OCI-LY3 (cell line): ENCODE measurements at regions not wholly inside any gene's neighbourhood (a gene's known extent, or its start where the extent isn't known, plus 50 kb on each side); places are given as distances from the start of the nearest gene placed in this dataset.

Source experiments
- H2AFZ ChIP-seq: fragments of 200-600, 300-600 bp; shearing (Covaris generic); 2 replicates; pipeline ENCODE4 v1.6.0; 2014; ENCODE audit warnings: antibody characterized with exemption, low read depth, low read length
- H3K27ac ChIP-seq: fragments of 200-600, 300-600 bp; sonication (generic); 2 replicates; pipeline ENCODE4 v1.5.1; 2014; ENCODE audit warnings: mild to moderate bottlenecking, low read length, moderate library complexity, mixed read lengths
- H3K27me3 ChIP-seq: fragments of 200-600, 300-600 bp; sonication (generic); 2 replicates; pipeline ENCODE4 v1.6.1; 2014; ENCODE audit warnings: low read depth, low read length, mixed read lengths
- H3K36me3 ChIP-seq: fragments of 200-600, 300-600 bp; sonication (generic); replicated peaks from 2 replicates; pipeline ENCODE3; 2014; ENCODE audit warnings: low read depth, low read length, mixed read lengths
- H3K4me1 ChIP-seq: fragments of 300-600, 200-600 bp; sonication (generic); 2 replicates; pipeline ENCODE4 v1.6.1; 2014; ENCODE audit warnings: low read length, mixed read lengths
- H3K4me2 ChIP-seq: fragments of 200-600, 300-600 bp; sonication (generic); 2 replicates; pipeline ENCODE4 v1.6.1; 2014; ENCODE audit warnings: low read length, mixed read lengths
- H3K4me3 ChIP-seq: fragments of 300-600, 200-600 bp; sonication (generic); 2 replicates; pipeline ENCODE4 v1.5.1; 2014; ENCODE audit warnings: antibody characterized with exemption, mild to moderate bottlenecking, low read length, moderate library complexity
- H3K79me2 ChIP-seq: fragments of 300-600, 200-600 bp; shearing (Covaris generic); 2 replicates; pipeline ENCODE4 v1.6.1; 2014; ENCODE audit warnings: mild to moderate bottlenecking, low read length, mixed read lengths
- H3K9ac ChIP-seq: fragments of 300-600, 200-600 bp; shearing (Covaris generic); 2 replicates; pipeline ENCODE4 v1.6.0; 2014; ENCODE audit warnings: mild to moderate bottlenecking, low read length, moderate library complexity
- H3K9me3 ChIP-seq: fragments of 200-600, 300-600 bp; shearing (Covaris generic); 2 replicates; pipeline ENCODE4 v1.6.1; 2014; ENCODE audit warnings: low read length, mixed read lengths; ENCODE audit not compliant: insufficient read depth
- H4K20me1 ChIP-seq: fragments of 200-600, 300-600 bp; sonication (generic); 2 replicates; pipeline ENCODE4 v1.6.1; 2016; ENCODE audit warnings: low read length, mixed read lengths; ENCODE audit not compliant: insufficient read depth
- EZH2phosphoT487 ChIP-seq: fragments of 200-600 bp; shearing (Covaris generic); IDR thresholded peaks from 2 replicates; pipeline ENCODE4 v1.6.1; 2018; ENCODE audit warnings: antibody characterized with exemption, mixed run types, low read depth
- TF ChIP-seq, protein P1 (sequence below): fragments of 200-600, 300-600 bp; sonication (generic); IDR thresholded peaks from 2 replicates; pipeline ENCODE4 v1.5.1; 2014; ENCODE audit warnings: antibody characterized with exemption, low read length, low read depth

GRCh38 chr6:8527818-8528217 lies 92.5 kb upstream of the SLC35B3 start:
- Histone ChIP-seq H3K79me2 (no peaks in the 10 kb centered on the region), H4K20me1 (no peaks in the 10 kb centered on the region), H3K4me3 (no peak overlapping the region), H3K9me3 (no peaks in the 10 kb centered on the region), H3K27me3 (no peaks in the 10 kb centered on the region), H3K27ac (no peak overlapping the region), H3K9ac (no peak overlapping the region), H3K4me2 (no peak overlapping the region), H3K4me1 (no peaks in the 10 kb centered on the region), H2AFZ (no peak overlapping the region), H3K36me3 (no peaks in the 10 kb centered on the region)
- TF ChIP-seq, protein P1, sequence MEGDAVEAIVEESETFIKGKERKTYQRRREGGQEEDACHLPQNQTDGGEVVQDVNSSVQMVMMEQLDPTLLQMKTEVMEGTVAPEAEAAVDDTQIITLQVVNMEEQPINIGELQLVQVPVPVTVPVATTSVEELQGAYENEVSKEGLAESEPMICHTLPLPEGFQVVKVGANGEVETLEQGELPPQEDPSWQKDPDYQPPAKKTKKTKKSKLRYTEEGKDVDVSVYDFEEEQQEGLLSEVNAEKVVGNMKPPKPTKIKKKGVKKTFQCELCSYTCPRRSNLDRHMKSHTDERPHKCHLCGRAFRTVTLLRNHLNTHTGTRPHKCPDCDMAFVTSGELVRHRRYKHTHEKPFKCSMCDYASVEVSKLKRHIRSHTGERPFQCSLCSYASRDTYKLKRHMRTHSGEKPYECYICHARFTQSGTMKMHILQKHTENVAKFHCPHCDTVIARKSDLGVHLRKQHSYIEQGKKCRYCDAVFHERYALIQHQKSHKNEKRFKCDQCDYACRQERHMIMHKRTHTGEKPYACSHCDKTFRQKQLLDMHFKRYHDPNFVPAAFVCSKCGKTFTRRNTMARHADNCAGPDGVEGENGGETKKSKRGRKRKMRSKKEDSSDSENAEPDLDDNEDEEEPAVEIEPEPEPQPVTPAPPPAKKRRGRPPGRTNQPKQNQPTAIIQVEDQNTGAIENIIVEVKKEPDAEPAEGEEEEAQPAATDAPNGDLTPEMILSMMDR: no peak
- no peak for TF ChIP-seq EZH2phosphoT487

DNA sequence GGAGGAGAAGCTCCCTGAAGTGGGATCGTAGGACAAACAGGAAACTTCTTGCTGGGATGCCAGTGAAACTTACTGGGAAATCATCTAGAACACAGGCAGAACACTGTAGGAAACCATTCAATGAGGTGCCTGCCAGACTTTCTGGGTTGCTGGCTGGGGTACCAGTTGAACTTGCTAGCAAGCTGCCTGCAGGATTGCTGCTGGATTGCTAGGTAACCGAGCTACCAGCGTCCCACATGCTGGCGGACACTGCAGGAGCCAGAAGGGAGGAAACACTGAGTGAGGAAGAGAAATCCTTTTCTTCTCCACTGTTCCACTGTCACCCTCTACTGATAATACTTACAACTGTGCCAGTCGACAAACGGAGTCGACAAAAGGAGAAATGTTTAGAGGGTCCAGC lies 91.3 kb upstream of the SLC35B3 start:
- Histone ChIP-seq H2AFZ (no peak overlapping the region), H3K9ac (no peak overlapping the region), H3K4me3 (no peak overlapping the region), H3K36me3 (no peaks in the 10 kb centered on the region), H3K27ac (no peak overlapping the region), H3K9me3 (no peaks in the 10 kb centered on the region), H3K27me3 (no peaks in the 10 kb centered on the region), H3K79me2 (no peaks in the 10 kb centered on the region), H3K4me2 (no peak overlapping the region), H4K20me1 (no peaks in the 10 kb centered on the region), H3K4me1 (no peaks in the 10 kb centered on the region)
- TF ChIP-seq, protein P1: no peak
- TF ChIP-seq EZH2phosphoT487: no peak

- H3K9ac ChIP-seq: no peak overlapping the region
- no peaks in the 10 kb centered on the region for H3K9me3 ChIP-seq
- H3K27me3 ChIP-seq: no peaks in the 10 kb centered on the region
- H3K4me2 ChIP-seq: no peak overlapping the region
- H3K4me3 ChIP-seq: no peak overlapping the region
- no peak overlapping the region for H3K27ac ChIP-seq
- H3K4me1 ChIP-seq: no peaks in the 10 kb centered on the region
- no peaks in the 10 kb centered on the region for H3K79me2 ChIP-seq
- TF ChIP-seq, protein P1: no peak
- TF ChIP-seq EZH2phosphoT487: no peak
- no peaks in the 10 kb centered on the region for H3K36me3 ChIP-seq
- no peaks in the 10 kb centered on the region for H4K20me1 ChIP-seq
- no peak overlapping the region for H2AFZ ChIP-seq
Observed at GRCh38 chr6:8525370-8525769, 90.0 kb upstream of the SLC35B3 start.

DNA sequence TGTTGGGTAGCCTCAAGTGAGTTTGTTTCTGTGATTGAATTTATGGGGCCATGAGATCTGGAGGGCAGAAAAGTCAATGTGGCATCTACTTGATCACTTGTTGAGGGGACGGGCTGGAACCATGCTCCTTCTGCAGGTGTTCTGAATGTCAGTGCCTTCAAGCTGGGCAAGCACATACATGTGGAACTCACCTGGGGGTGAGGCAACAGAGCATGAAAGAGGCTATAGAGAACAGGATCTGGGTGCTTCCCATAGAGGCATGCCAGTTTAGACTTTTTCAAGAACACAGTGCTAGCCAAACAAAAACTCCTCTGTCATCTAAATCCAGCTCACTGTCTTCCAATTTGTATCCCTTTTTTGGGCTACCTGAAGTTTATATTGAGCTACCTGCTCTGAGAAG lies 77.8 kb upstream of the SLC35B3 start:
- Histone ChIP-seq H2AFZ (no peak overlapping the region), H3K36me3 (no peaks in the 10 kb centered on the region), H3K27me3 (no peaks in the 10 kb centered on the region), H4K20me1 (no peaks in the 10 kb centered on the region), H3K4me2 (no peak overlapping the region), H3K27ac (no peak overlapping the region), H3K9ac (no peak overlapping the region), H3K79me2 (no peaks in the 10 kb centered on the region), H3K9me3 (no peaks in the 10 kb centered on the region), H3K4me1 (no peaks in the 10 kb centered on the region), H3K4me3 (no peak overlapping the region)
- TF ChIP-seq EZH2phosphoT487: no peak
- TF ChIP-seq, protein P1: no peak
